Mesothelial cell of epicardium (in vitro differentiated cells): ENCODE measurements at regions not wholly inside any gene's neighbourhood (a gene's known extent, or its start where the extent isn't known, plus 50 kb on each side); places are given as distances from the start of the nearest gene placed in this dataset.

Experiments used
- DNase-seq, 2 experiments: peaks; one replicate each; pipeline ENCODE4 v3.0.0; 2021; ENCODE audit warnings: low spot score in 2 of 2; ENCODE audit not compliant: unreplicated experiment in 2 of 2
- H3K27ac Mint-ChIP-seq: 2 replicates; pipeline ENCODE4 v1.8.0; 2021; ENCODE audit warnings: mixed read lengths
- H3K27me3 Mint-ChIP-seq: 2 replicates; pipeline ENCODE4 v1.8.0; 2021; ENCODE audit warnings: low read depth, mixed read lengths
- H3K36me3 Mint-ChIP-seq: 2 replicates; pipeline ENCODE4 v1.8.0; 2021; ENCODE audit warnings: mixed read lengths
- H3K4me1 Mint-ChIP-seq: 2 replicates; pipeline ENCODE4 v1.8.0; 2021; ENCODE audit warnings: mixed read lengths
- H3K4me3 Mint-ChIP-seq: 2 replicates; pipeline ENCODE4 v1.8.0; 2021; ENCODE audit warnings: mild to moderate bottlenecking, moderate library complexity, mixed read lengths
- H3K9me3 Mint-ChIP-seq: 2 replicates; pipeline ENCODE4 v1.8.0; 2021; ENCODE audit warnings: mixed read lengths
- TF ChIP-seq, protein P1 (sequence below): fragments of 200-600 bp; sonication (generic); IDR thresholded peaks from one replicate; pipeline ENCODE4 v1.5.0; 2021; ENCODE audit warnings: antibody characterized with exemption; ENCODE audit not compliant: unreplicated experiment

DNA sequence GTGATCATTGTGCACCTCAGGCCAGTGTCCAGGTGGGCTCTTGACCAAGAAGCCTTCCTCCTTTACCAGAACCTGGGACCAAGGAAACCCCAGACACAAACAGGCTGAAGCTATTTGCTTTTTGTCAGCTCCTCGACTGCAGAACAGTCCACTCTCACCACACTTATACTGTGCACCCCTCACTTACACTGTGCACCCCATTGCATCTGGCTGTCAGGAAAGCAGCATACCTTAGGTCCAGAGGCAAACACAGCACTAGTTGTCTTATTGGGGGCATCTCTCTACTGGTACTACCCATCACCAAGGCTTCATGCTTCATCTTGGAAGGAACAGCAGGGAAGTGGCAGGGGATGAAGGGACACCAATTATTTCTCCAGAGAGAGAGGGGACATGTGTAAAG is 198.1 kb downstream of the CXCL12 start:
- no peak for DNase-seq
- TF ChIP-seq, protein P1, sequence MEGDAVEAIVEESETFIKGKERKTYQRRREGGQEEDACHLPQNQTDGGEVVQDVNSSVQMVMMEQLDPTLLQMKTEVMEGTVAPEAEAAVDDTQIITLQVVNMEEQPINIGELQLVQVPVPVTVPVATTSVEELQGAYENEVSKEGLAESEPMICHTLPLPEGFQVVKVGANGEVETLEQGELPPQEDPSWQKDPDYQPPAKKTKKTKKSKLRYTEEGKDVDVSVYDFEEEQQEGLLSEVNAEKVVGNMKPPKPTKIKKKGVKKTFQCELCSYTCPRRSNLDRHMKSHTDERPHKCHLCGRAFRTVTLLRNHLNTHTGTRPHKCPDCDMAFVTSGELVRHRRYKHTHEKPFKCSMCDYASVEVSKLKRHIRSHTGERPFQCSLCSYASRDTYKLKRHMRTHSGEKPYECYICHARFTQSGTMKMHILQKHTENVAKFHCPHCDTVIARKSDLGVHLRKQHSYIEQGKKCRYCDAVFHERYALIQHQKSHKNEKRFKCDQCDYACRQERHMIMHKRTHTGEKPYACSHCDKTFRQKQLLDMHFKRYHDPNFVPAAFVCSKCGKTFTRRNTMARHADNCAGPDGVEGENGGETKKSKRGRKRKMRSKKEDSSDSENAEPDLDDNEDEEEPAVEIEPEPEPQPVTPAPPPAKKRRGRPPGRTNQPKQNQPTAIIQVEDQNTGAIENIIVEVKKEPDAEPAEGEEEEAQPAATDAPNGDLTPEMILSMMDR: no peak
- Mint-ChIP-seq H3K27ac (no peak overlapping the region), H3K4me3 (no peak overlapping the region), H3K9me3 (peaks cover 15% of the 10 kb centered on the region), H3K4me1 (peaks cover 1% of the 10 kb centered on the region), H3K36me3 (no peaks in the 10 kb centered on the region), H3K27me3 (no peaks in the 10 kb centered on the region)

DNA sequence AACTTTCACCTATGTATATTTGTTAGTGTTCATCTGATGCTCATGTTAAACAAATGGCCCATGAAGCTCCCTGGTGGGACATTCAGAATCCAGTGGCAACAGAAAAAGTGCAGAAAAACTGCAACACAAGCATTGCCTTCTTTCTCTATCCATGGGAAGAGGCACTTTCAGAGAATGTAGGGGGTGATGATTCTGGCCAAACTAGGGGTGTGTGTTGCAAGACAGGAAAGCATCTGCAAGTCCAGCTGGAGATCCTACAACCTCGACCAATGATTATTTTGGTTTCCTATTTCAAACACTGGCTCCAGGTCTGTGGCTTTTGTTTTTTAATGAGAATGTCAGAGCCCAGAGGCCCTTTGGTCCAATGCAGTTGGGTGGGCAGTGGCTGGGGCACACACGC is 198.7 kb downstream of the CXCL12 start:
- no peak for DNase-seq
- Mint-ChIP-seq H3K36me3 (no peaks in the 10 kb centered on the region), H3K27ac (no peak overlapping the region), H3K4me3 (no peak overlapping the region), H3K27me3 (no peaks in the 10 kb centered on the region), H3K4me1 (peaks cover 1% of the 10 kb centered on the region), H3K9me3 (peaks cover 14% of the 10 kb centered on the region)
- TF ChIP-seq, protein P1: no peak

DNA sequence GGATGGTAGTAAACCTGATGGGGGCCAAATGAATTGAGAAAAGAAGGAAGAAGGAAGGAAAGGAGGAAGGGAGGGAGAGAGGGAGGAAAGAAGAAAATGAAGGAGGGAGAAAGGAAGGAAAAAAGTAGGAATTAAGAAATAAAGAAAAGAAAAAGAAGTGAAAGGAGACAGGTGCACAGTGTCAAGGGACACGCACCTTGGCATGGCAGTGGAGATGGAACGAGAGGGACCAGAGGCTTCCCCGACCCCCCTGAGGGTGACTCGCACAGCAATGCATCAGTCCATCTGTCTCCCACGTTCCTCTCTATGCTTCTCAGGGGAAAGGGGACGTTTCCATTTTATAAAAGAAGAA is 199.6 kb downstream of the CXCL12 start:
- TF ChIP-seq, protein P1: no peak
- Mint-ChIP-seq H3K36me3 (no peaks in the 10 kb centered on the region), H3K27ac (no peak overlapping the region), H3K4me1 (peaks cover 1% of the 10 kb centered on the region), H3K27me3 (no peaks in the 10 kb centered on the region), H3K4me3 (no peak overlapping the region), H3K9me3 (peaks cover 6% of the 10 kb centered on the region)
- DNase-seq: no peak

DNA sequence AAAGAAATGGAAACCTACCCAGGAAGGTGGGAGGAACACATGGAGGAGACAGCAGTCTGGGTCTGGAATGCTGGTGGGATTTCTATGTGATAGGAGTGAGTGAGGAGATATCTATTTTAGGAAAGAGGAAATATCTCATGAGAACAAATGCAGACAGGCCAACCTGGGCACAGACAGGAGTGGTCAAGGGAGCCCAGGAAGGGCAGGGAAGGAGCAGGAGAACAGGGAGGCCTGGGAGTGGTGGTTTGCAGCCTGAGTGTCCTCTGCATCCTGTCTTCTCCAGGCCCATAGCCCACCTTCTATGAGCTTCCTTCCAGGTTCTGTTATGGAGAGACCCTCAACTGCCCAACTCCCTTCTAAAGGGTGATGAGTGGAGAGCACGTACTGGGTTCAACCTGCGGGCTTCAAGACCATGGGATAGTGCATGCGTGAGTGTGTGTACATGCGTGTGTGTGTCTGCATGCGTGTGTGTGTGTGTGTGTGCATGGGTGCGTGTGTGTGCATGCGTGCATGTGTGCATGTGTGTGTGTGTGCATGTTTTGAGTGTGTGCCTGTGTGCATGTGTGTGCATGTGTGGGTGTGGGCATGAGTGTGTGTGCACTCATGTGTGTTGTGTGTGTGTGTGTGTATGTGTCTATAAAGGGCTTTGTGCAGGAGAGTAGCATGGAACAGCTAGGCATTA is 200.1 kb downstream of the CXCL12 start:
- H3K27me3 Mint-ChIP-seq: no peaks in the 10 kb centered on the region
- H3K9me3 Mint-ChIP-seq: peaks cover 6% of the 10 kb centered on the region
- H3K4me3 Mint-ChIP-seq: no peak overlapping the region
- no peak for DNase-seq
- no peak overlapping the region for H3K27ac Mint-ChIP-seq
- H3K36me3 Mint-ChIP-seq: no peaks in the 10 kb centered on the region
- H3K4me1 Mint-ChIP-seq: peaks cover 1% of the 10 kb centered on the region
- TF ChIP-seq, protein P1: no peak

DNA sequence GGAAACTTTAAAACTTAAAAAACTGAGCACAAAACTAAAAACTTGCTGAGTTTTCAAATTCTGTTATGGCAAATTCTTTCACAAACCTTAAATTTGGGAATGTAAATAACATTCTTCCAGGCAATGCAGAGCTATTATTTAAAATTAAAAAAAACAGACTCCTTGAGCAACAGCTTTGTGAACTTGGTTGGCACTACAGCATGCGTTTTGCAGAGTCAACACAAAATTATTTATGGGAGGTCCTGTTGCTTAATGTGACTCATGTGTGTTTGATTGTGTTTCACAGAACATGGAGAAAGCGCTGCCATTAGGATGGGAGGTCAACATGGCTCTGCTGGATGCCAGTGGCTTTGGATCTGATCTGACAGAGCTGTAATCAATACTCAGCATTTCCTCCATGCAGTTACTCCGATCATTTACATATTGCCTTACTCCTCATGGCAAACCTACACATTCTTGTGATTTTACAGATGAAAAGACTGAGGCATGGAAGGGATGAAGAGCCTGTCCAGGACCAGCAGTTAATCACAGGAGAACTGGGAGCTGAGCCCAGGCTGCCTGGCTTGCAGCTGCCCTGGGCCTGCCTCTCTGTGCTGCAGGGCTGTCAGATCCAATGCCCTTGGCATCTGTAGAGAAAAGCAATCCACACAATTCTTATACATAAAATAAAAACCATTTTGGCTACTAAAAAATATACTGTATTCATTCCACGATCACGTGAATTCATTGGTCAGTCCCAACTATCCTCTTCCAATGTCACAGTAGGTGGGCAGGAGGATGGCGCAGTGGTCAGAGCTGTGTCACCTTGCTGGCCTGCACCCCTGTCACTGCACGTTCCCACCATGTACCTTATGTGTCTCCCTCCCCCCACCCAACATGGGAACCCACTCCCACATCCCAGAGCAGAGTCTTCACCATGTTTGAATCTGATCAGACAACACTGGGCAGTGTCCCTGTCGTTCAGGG is 200.9 kb downstream of the CXCL12 start:
- no peak overlapping the region for H3K27ac Mint-ChIP-seq

More for the DNA sequence above, 200.9 kb downstream of the CXCL12 start:
- H3K36me3 Mint-ChIP-seq: no peaks in the 10 kb centered on the region
- TF ChIP-seq, protein P1: no peak
- H3K4me1 Mint-ChIP-seq: peaks cover 1% of the 10 kb centered on the region
- peaks cover 5% of the 10 kb centered on the region for H3K9me3 Mint-ChIP-seq
- DNase-seq: no peak
- H3K27me3 Mint-ChIP-seq: no peaks in the 10 kb centered on the region
- H3K4me3 Mint-ChIP-seq: no peak overlapping the region
